NT2/D1 (cell line): ENCODE measurements at regions not wholly inside any gene's neighbourhood (a gene's known extent, or its start where the extent isn't known, plus 50 kb on each side); places are given as distances from the start of the nearest gene placed in this dataset.

Experiments
- SUZ12 ChIP-seq: IDR thresholded peaks from 2 replicates; pipeline ENCODE4 v1.6.1; 2011; ENCODE audit not compliant: insufficient read length, insufficient read depth; ENCODE audit errors: extremely low read depth
- ZNF274 ChIP-seq: IDR thresholded peaks from 2 replicates; pipeline ENCODE4 v1.6.1; 2011; ENCODE audit warnings: mild to moderate bottlenecking, low read depth, low read length

GRCh38 chr4:41396869-41397268, 140.1 kb downstream of the UCHL1 start:
- TF ChIP-seq ZNF274: no peak
- TF ChIP-seq SUZ12: no peak
